LNCAP (cell line): ENCODE measurements at regions not wholly inside any gene's neighbourhood (a gene's known extent, or its start where the extent isn't known, plus 50 kb on each side); places are given as distances from the start of the nearest gene placed in this dataset.

Source experiments
- TF ChIP-seq, protein P1 (sequence below): fragments of 450-650 bp; IDR thresholded peaks from 2 replicates; pipeline ENCODE4 v1.5.1; 2017; ENCODE audit warnings: mild to moderate bottlenecking

DNA sequence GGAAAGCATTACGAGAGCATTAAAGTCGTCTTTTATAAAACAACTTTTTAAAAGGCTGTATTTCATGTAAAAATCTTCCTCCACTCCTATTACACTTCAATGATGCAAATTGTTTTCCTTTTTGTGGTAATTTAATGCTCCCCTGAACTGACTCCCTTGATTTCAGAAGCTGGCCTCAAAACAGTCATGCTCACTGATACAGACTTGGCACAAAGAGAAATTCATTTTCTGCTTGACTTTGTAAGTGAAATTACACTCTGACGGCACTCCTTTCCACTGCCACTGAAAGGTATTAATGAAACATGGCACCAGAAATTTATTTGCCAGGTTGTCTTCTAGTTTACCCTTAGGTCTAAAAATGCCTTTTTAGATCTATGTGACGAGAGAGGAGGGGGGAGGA, 215.5 kb downstream of the LRRC3B start:
- TF ChIP-seq, protein P1, sequence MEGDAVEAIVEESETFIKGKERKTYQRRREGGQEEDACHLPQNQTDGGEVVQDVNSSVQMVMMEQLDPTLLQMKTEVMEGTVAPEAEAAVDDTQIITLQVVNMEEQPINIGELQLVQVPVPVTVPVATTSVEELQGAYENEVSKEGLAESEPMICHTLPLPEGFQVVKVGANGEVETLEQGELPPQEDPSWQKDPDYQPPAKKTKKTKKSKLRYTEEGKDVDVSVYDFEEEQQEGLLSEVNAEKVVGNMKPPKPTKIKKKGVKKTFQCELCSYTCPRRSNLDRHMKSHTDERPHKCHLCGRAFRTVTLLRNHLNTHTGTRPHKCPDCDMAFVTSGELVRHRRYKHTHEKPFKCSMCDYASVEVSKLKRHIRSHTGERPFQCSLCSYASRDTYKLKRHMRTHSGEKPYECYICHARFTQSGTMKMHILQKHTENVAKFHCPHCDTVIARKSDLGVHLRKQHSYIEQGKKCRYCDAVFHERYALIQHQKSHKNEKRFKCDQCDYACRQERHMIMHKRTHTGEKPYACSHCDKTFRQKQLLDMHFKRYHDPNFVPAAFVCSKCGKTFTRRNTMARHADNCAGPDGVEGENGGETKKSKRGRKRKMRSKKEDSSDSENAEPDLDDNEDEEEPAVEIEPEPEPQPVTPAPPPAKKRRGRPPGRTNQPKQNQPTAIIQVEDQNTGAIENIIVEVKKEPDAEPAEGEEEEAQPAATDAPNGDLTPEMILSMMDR = no peak

DNA sequence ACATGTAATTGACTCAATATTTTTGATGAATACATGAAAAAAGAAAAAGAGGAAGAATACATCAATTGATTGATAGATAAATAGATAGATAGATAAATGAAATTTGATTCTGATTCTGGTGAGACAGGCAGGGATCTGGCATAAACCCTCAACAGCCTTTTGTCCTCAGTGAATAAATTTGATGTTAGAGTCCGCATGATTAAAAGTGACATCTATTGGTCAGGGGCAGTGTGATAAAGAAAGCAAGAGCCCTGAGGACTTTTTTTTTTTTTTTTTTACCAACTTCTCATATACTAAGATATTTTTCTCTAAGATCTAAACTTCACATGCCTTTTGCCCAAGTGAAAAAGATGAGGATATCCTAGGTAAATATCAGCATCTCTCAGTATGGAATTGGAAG, 216.4 kb downstream of the LRRC3B start:
- TF ChIP-seq, protein P1 = no peak

DNA sequence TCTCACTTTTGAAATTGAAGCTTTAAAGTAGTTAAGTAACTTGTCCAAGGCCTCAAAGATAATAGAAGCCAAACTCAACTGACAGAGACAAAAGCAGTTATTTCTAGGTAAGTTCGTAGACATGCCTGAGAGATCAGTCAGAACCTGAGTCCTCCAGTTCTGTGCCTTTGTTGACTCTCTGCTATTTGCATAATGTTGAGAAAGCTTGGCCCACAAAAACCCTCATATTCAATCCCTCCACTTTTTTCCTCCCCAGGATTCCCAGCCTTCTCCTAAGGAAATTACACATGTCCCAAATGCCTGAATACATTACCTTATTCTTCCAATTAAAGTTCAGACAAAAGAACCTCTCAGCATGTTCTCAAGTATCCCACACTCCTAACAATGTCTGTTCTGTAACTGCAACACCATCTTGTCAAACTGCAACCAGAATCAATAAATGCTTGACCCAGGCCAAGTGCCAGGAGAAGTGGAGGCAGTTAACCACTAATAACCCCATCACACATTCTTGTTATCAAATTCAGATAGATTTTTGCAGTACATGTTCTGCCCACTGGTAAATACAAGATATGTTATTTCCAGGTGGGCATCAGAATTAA, 217.8 kb downstream of the LRRC3B start:
- TF ChIP-seq, protein P1 = no peak

DNA sequence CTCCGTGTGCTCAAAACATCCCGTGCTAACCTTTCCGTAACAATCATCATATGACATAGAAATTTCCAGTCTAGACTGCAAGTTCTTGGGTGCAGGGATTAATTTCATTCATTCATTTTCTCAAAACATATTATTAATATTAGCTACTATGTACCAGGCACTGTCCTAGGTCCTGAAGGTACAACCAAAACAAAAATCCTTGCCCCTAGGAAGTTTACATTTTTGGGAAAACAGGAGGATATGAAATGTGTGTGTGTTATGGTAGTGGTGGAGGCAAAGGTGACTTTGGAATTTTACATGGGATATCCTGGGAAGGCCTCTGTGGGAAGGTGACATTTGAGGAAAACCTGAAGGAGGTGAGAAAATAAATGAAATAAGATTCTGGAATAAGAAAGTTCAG, 222.6 kb downstream of the LRRC3B start:
- TF ChIP-seq, protein P1 = no peak

DNA sequence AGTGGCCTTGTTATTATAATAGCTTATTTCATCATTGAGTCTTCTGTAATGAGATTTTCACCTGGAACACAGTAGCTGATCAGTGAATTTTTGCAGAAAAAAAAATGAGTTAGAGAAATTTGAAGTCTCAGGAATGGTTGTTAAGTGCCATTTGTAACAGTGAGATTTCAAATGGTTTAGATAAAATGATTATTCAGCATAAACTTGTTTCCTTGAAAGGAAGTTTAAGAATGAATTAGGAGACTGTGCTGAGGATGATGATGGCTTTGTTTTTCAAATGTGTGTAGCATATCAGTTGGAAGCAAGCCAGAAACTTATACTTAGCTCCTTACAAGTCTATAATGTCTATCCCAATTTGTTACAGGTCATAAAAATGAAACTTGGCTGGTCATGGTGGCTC, 225.1 kb downstream of the LRRC3B start:
- TF ChIP-seq, protein P1 = no peak

DNA sequence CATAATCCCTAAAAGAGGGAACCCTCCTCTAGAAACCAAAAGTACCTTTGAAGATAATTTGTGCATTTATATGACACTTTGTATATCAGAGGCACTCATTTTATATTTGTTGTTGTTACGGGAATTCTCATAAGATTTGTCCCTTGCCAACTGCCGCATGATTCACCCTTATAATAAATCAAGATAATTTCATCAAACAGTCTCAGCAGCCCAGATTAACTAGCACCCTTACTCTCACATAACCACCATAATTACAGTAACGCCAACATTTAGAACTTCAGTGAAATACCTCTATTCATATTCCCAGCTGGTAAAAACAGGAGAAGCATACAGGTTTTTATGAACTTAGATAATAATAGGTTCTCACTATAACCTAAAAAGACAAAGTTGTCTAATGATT, 271.9 kb downstream of the LRRC3B start:
- TF ChIP-seq, protein P1 = no peak

DNA sequence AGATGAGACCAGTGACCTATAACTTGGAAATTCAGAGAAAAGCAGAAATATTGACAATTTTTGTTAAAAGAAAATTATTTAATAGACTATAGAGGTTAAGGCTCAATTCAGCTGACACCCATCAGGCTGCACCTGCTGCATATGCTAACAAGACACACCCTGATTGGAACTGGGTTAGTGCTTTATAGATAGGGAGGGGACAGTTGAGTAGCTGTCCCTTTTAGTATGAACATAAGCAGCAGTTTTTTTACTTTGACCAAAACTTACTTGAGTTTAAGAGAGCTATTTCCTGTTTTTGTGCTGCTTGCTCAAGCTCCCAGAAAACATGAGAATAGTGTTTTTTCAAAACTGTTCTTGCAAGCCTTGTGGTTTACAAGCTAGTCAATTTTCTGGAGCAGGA, 292.6 kb downstream of the LRRC3B start:
- TF ChIP-seq, protein P1 = no peak
